CD4-positive, alpha-beta T cell treated with Interleukin-21 for 1 hour (primary cell): ENCODE measurements at regions not wholly inside any gene's neighbourhood (a gene's known extent, or its start where the extent isn't known, plus 50 kb on each side); places are given as distances from the start of the nearest gene placed in this dataset.
"Not testable (repeated sequence)": the region's sequence is repeated elsewhere in the genome, so short reads cannot be mapped to it uniquely, and the experiment has no call there.

ENCODE experiments used
- DNase-seq: peaks from one replicate; pipeline ENCODE4 v3.0.0-alpha.2; 2020

DNA sequence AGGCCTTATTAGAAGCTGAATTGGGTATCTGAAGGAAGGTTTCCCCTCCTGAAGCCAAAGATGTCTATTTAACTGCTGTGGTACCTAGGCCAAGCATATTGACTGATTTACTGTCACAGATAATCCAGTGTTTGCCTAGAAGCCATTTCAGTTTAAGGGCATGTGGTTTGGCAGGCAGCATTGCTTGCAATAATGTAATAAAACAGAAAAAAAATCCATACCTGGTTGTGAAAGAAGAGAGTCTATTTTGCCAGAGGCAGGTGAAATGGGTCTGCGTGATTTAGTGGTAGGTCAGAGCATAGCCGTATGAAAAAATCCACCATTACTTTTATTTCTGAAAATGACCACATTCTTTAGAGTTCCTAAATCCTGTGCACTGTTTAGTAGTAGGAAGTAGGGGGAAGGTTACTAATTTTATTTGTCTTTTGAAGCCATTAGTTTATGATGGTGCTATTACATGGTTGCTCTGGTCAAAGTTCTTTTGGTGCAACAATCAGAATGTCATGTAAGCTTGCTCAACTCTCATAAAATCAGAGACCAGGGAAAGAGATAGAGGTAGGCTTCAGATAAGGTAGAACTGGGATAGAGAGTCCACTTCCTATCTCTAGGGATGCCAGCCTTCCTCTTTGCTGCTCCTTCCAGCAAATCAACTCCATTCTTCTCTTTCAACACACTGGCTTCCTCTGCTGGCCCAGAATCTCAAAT, 343.4 kb downstream of the GPD2 start:
- DNase-seq: no peak

DNA sequence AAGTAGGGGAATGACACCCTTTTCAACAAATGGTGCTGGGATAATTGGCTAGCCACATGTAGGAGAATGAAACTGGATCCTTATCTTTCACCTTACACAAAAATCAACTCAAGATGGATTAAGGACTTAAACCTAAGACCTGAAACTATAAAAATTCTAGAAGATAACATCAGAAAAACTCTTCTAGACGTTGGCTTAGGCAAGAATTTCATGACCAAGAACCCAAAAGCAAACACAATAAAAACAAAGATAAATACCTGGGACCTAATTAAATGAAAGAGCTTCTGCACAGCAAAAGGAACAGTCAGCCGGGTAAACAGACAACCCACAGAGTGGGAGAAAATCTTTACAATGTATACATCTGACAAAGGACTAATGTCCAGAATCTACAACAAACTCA, 345.5 kb downstream of the GPD2 start:
- DNase-seq: not testable (repeated sequence)

- no peak for DNase-seq
These were observed 348.0 kb downstream of the GPD2 start for GRCh38 chr2:156784020-156784701.

GRCh38 chr2:156787517-156787916, 351.3 kb downstream of the GPD2 start:
- no peak for DNase-seq

DNA sequence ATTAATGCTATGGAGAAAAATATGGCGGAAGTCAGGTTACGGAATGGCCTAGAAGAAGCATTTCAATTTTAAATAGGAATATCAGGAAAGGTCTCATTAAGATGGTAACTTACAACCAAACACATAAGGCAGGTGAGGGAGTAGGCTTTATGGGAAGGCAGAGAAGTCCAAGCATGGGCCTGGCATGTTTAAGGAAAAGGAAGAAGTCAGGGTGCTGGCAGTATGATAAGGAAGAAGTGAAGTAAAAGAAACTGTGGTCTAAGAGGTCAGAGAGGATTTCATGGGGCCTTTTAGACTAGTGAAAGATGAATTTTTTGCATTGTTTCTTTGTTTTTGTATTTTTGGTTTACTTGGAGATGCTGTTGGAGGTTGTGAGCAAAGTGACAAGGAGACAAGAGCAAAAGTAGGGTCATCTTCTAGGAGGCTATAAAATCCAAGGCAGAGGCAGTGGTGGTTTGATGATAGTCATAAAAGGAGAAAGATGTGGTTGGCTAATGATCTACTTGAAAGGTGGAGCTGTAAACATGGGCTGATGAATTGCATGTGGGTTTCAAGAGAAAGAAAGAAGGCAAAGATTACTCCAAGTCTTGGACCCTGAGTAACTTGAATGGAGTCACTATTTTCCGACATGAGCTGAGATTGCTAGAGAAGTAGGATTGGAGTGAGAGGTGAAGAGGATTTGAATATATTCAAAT, 354.3 kb downstream of the GPD2 start:
- no peak for DNase-seq

DNA sequence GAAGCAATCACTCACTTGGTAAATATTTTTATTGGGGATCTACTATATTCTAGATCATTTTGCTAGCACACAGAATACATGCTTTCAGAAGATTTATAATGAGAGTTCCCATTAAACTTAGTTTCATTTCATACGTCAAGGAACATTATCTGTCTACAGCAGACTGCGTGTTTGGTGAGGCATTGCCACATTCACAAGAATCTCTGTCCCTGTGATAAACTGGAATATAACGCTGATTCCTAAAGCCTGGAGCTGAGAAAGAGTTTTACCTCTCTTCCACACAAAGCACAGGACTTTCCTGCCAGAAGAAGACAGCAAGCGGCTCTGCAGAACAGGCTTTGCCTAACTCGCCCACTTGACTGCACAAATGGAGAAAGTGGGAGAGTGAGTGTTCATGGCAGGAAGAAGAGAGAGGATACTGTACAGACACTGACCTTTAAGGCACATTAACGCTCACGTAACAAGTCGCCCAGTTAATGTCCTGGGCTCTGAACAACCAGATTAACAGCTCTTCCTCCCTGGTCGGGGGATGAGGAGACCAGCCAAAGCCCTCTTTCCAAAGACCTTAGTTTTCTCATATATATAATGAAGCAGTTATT, 356.2 kb downstream of the GPD2 start:
- DNase-seq: no peak

- DNase-seq: no peak
These were observed 361.7 kb downstream of the GPD2 start for GRCh38 chr2:156797832-156798231.

GRCh38 chr2:156800065-156800653, 364.0 kb downstream of the GPD2 start:
- DNase-seq: no peak

GRCh38 chr2:156800781-156801361, 364.7 kb downstream of the GPD2 start:
- no peak for DNase-seq

GRCh38 chr2:156803243-156803642, 367.1 kb downstream of the GPD2 start:
- DNase-seq: no peak

- DNase-seq: no peak
These were observed 367.8 kb downstream of the GPD2 start for GRCh38 chr2:156803967-156804366.

DNA sequence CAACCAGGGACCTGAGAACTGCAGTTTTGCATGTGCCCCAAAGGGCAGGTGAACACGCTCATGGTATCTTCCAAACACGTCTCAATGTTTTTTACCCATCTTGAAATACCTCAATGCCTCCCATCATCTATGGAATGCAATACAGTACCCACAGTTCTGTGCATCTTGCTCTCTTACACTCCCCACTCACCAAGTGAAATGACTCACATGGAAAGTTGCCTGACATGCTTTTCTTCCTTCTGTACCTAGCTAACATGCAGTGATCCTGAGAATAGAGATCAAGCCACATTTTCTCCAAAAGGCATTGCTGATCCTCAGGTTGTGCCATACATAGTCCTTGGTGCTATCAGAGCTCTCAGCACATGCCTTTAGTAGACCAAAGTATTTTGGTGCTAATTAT, 373.9 kb downstream of the GPD2 start:
- DNase-seq: no peak

DNA sequence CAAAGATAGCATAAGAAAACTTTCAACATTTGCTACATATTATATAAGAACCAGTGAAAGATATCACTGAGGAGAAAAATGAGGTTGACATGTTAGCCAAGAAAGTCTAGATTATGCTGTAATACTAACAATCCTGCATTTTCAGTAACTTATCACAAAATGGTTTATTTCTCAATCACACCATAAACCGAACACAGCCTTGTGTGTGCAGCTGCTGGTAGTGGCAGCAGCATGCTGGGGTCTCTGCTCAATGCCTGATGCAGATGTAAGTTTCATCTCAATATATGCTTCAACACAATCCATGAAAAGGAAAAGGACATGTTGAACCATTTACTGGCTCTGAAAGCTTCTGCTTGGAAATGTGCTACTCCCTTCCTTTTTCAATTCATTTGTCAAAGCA, 376.3 kb downstream of the GPD2 start:
- DNase-seq: no peak

- DNase-seq: no peak
These were observed 381.3 kb downstream of the GPD2 start for GRCh38 chr2:156817430-156817829.

DNA sequence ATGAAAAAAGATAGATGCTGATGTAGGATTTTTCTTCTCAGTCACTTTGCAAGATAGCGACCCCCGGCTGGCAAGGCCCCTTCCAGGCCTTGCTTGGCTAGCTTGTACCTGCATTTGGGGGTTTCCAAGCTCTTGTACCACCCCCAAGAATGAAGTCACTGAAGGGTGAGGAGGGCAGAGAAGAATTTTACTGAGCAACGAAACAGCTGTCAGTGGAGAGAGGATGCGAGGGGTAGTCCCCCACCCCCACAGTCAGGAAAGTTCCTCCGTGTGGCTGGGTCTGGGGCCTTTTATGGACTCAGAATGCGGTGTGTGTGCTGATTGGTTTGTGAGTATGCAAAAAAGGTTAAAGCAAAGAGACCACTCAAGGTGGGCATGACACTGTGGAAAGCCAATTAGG, 382.0 kb downstream of the GPD2 start:
- DNase-seq: no peak

- DNase-seq: no peak
These were observed 382.8 kb downstream of the GPD2 start for GRCh38 chr2:156818944-156819343.

DNA sequence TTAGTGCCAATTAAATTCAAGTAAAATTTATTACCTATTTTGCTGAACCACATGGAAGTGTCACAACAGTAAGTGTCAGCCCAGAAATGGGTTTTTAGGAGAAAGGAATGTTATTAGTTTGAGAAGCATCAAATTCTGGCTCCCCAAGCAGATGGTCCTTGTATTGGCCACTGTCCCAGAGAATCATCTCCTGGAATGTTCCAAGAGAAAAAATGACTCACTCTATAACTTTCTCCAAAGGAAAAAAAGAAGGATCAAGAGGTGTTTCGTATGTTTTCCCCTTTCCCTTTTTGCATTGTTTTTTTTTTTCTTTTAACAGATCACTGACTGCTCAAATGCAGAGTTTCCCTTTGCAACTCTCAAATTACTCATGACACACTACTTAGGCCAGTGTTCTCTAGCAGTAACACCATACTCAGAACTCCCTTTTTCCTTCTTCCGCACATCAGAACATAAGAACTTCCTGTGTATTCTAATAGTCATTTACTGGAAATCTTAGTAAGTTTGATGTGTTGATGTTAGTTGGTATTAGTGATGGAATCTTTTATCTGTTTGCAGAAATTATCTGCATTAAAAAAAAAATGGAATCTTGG, 390.3 kb downstream of the GPD2 start:
- no peak for DNase-seq

GRCh38 chr2:156834431-156834830, 398.3 kb downstream of the GPD2 start:
- no peak for DNase-seq

DNA sequence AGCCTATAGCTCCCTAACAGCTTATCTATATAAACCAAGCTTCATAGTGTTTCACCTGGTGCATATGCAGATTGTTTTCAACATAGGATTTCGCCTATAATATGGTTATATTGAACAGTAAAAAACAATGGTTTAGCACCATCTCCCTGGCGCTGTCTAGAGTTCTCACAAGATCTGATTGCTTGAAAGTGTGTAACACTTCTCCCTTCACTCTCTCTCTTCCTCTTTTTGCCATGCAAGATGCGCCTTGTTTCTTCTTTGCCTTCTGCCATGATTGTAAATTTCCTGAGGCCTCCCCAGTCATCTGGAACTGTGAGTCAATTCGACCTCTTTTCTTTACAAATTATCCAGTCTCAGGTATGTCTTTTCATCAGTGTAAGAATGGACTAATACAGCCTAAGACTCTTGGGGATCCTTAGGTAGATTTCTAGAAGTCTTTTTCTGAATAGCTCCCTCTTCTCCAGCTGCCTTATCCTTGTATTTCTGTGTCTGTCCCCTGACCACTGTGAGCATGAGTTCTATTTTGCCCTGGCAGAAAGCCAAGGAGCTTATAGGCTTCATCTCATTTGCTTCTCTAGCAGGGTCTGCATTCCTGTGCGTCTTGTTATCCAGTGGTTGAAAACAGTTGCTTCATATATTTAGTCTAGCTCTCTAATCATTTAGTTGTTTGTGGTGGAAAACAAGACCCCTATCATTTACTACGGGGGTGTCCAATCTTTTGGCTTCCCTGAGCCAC, 401.6 kb downstream of the GPD2 start:
- DNase-seq: no peak

DNA sequence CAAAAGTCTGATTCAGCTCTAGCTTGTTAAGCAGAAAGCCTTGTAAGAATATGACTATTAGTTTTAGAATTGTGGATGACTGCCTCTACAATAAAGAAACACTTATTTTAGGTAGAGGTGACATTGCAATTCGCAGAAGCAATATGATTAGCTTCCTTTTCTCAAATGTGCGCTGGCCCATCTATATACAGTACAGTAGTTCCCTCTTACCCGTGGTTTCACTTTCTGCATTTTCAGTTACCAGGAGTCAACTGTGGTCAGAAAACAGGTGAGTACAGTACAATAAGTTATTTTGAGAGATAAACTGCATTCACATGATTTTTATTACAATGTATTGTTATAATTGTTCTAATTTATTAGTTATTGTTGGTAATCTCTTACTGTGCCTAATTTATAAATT, 405.1 kb downstream of the GPD2 start:
- DNase-seq: no peak

- DNase-seq: no peak
These were observed 409.8 kb downstream of the GPD2 start for GRCh38 chr2:156845806-156846558.
